ENCODE measurements at regions not wholly inside any gene's neighbourhood (a gene's known extent, or its start where the extent isn't known, plus 50 kb on each side); places are given as distances from the start of the nearest gene placed in this dataset.

- intact Hi-C loops (cut with DNase I): no loop called here
- Histone ChIP-seq H3K4me3 (no peak overlapping the region), H3K9me3 (no peaks in the 10 kb centered on the region), H3K36me3 (no peaks in the 10 kb centered on the region), H3K4me1 (no peaks in the 10 kb centered on the region), H3K27me3 (no peaks in the 10 kb centered on the region), H3K27ac (no peak overlapping the region)
- DNase-seq: no peak
- 86 to 88% methylated on average over 1 of the region's 1 CpG for WGBS, 2 donors
- TF ChIP-seq POLR2AphosphoS5 (IDR thresholded peaks at IDR 0.05) (no peak), EP300 (IDR thresholded peaks at IDR 0.05) (no peak)
Measured at GRCh38 chr10:111953949-111954348, 229.6 kb downstream of the GPAM start.

GRCh38 chr10:111954386-111954785 is 229.2 kb downstream of the GPAM start:
- WGBS, 2 donors: 74 to 77% methylated on average over 4 of the region's 4 CpGs
- no peak overlapping the region for H3K4me3 ChIP-seq
- no peak for DNase-seq
- H3K9me3 ChIP-seq: no peaks in the 10 kb centered on the region
- no peaks in the 10 kb centered on the region for H3K27me3 ChIP-seq
- H3K36me3 ChIP-seq: no peaks in the 10 kb centered on the region
- TF ChIP-seq POLR2A (IDR thresholded peaks at IDR 0.05) (no peak), POLR2AphosphoS5 (IDR thresholded peaks at IDR 0.05) (no peak), CTCF (IDR thresholded peaks at IDR 0.05) (no peak), EP300 (IDR thresholded peaks at IDR 0.05) (no peak)
- H3K27ac ChIP-seq: no peak overlapping the region
- intact Hi-C loops (cut with DNase I): no loop called here
- no peaks in the 10 kb centered on the region for H3K4me1 ChIP-seq

- intact Hi-C loops (cut with DNase I): no loop called here
- TF ChIP-seq EP300 (IDR thresholded peaks at IDR 0.05): no peak
- no peak for TF ChIP-seq POLR2AphosphoS5 (IDR thresholded peaks at IDR 0.05)
- TF ChIP-seq CTCF (IDR thresholded peaks at IDR 0.05): no peak
- no peak overlapping the region for H3K4me3 ChIP-seq
- DNase-seq: no peak
- no peaks in the 10 kb centered on the region for H3K36me3 ChIP-seq
- no peaks in the 10 kb centered on the region for H3K27me3 ChIP-seq
- H3K27ac ChIP-seq: no peak overlapping the region
- H3K4me1 ChIP-seq: no peaks in the 10 kb centered on the region
- no peaks in the 10 kb centered on the region for H3K9me3 ChIP-seq
- 90 to 91% methylated on average over 6 of the region's 6 CpGs for WGBS, 2 donors
Measured at GRCh38 chr10:111956841-111957240, 226.7 kb downstream of the GPAM start.

- TF ChIP-seq CTCF (IDR thresholded peaks at IDR 0.05) (no peak), POLR2A (IDR thresholded peaks at IDR 0.05) (no peak), POLR2AphosphoS5 (IDR thresholded peaks at IDR 0.05) (no peak)
- H3K4me1 ChIP-seq: no peaks in the 10 kb centered on the region
- intact Hi-C loops (cut with DNase I): no loop called here
- 49 to 77% methylated on average over 5 of the region's 5 CpGs for WGBS, 2 donors
- no peak overlapping the region for H3K27ac ChIP-seq
- H3K9me3 ChIP-seq: no peaks in the 10 kb centered on the region
- H3K27me3 ChIP-seq: no peaks in the 10 kb centered on the region
- no peak for DNase-seq
- no peak overlapping the region for H3K4me3 ChIP-seq
- no peaks in the 10 kb centered on the region for H3K36me3 ChIP-seq
Measured at GRCh38 chr10:111962951-111963350, 220.6 kb downstream of the GPAM start.

- Histone ChIP-seq H3K4me3 (no peak overlapping the region), H3K36me3 (no peaks in the 10 kb centered on the region), H3K9me3 (no peaks in the 10 kb centered on the region), H3K27ac (no peak overlapping the region), H3K4me1 (no peaks in the 10 kb centered on the region), H3K27me3 (no peaks in the 10 kb centered on the region)
- intact Hi-C loops (cut with DNase I): no loop called here
- TF ChIP-seq CTCF (IDR thresholded peaks at IDR 0.05) (no peak), POLR2A (IDR thresholded peaks at IDR 0.05) (no peak), POLR2AphosphoS5 (IDR thresholded peaks at IDR 0.05) (no peak), EP300 (IDR thresholded peaks at IDR 0.05) (no peak)
- no peak for DNase-seq
- 65 to 78% methylated on average over 1 of the region's 1 CpG for WGBS, 2 donors
Measured at GRCh38 chr10:111967116-111967515, 216.4 kb downstream of the GPAM start.

Data from sigmoid colon (tissue), 6 donors.